ENCODE measurements at regions not wholly inside any gene's neighbourhood (a gene's known extent, or its start where the extent isn't known, plus 50 kb on each side); places are given as distances from the start of the nearest gene placed in this dataset.

- H3K27me3 ChIP-seq (ENCODE audit: insufficient read depth, low read length, poor library complexity, severe bottlenecking): no peaks in the 10 kb centered on the region
- H3K79me2 ChIP-seq (ENCODE audit: insufficient read depth, low read length): no peaks in the 10 kb centered on the region
- H3K9me2 ChIP-seq (replicated peaks; ENCODE audit: low read depth, low read length): no peaks in the 10 kb centered on the region
- no peak overlapping the region for H3K9ac ChIP-seq (ENCODE audit: low read depth, low read length, poor library complexity, severe bottlenecking)
- TF ChIP-seq EZH2phosphoT487 (IDR thresholded peaks at IDR 0.05; ENCODE audit: borderline replicate concordance): no peak
- H3F3A ChIP-seq (ENCODE audit: low read depth): no peaks in the 10 kb centered on the region
- no peaks in the 10 kb centered on the region for H3K9me3 ChIP-seq (ENCODE audit: insufficient read depth, low read depth, low read length)
- H2AFZ ChIP-seq (ENCODE audit: low read length): no peak overlapping the region
- no peak overlapping the region for H3K4me3 ChIP-seq (ENCODE audit: low read length, poor library complexity, severe bottlenecking)
- H3K36me3 ChIP-seq (ENCODE audit: insufficient read depth, low read length): no peaks in the 10 kb centered on the region
- H3K4me1 ChIP-seq (ENCODE audit: insufficient read depth, low read length, poor library complexity, severe bottlenecking): peaks cover 34% of the 10 kb centered on the region
- no peak overlapping the region for H3K4me2 ChIP-seq (ENCODE audit: low read depth, low read length, poor library complexity, severe bottlenecking)
- H4K20me1 ChIP-seq (ENCODE audit: insufficient read depth, low read length, poor library complexity, severe bottlenecking): no peaks in the 10 kb centered on the region
Observed at GRCh38 chr17:51425773-51426172, 165.4 kb downstream of the UTP18 start.

DNA sequence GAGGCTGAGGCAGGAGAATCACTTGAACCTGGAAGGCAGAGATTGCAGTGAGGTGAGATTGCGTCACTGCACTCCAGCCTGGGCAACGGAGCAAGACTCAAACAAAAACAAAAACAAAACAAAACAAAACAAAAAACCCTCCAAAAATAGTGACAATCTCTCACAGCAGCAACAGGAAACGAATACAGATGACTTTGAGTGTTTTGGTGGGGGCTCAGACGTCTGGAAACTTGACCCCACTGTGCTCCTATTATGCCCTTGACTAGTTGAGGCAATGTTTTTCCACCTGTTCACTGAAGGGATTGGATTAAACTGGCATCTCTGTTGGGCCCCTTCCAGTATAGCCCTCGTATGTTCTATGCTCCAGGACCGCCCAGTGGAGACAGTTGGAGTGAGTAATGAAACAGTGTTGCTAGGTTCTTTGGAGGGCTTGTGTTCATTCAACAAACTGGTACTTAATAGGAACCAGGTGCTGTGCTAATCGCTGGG is 167.0 kb downstream of the UTP18 start:
- H3K9me3 ChIP-seq (ENCODE audit: insufficient read depth, low read depth, low read length): no peaks in the 10 kb centered on the region
- TF ChIP-seq EZH2phosphoT487 (IDR thresholded peaks at IDR 0.05; ENCODE audit: borderline replicate concordance) (no peak), CTCF (conservative IDR thresholded peaks at IDR 0.05; ENCODE audit: low read length) (no peak)
- no peaks in the 10 kb centered on the region for H3K27me3 ChIP-seq (ENCODE audit: insufficient read depth, low read length, poor library complexity, severe bottlenecking)
- H3K4me1 ChIP-seq (ENCODE audit: insufficient read depth, low read length, poor library complexity, severe bottlenecking): peaks cover 34% of the 10 kb centered on the region
- no peaks in the 10 kb centered on the region for H3K36me3 ChIP-seq (ENCODE audit: insufficient read depth, low read length)
- no peaks in the 10 kb centered on the region for H3F3A ChIP-seq (ENCODE audit: low read depth)
- peak overlapping the region; percentile 66 for H3K4me2 ChIP-seq (ENCODE audit: low read depth, low read length, poor library complexity, severe bottlenecking)
- no peak overlapping the region for H2AFZ ChIP-seq (ENCODE audit: low read length)
- H3K9ac ChIP-seq (ENCODE audit: low read depth, low read length, poor library complexity, severe bottlenecking): peak overlapping the region; percentile 23
- no peak overlapping the region for H3K4me3 ChIP-seq (ENCODE audit: low read length, poor library complexity, severe bottlenecking)
- H3K9me2 ChIP-seq (replicated peaks; ENCODE audit: low read depth, low read length): no peaks in the 10 kb centered on the region
- H3K79me2 ChIP-seq (ENCODE audit: insufficient read depth, low read length): no peaks in the 10 kb centered on the region
- H4K20me1 ChIP-seq (ENCODE audit: insufficient read depth, low read length, poor library complexity, severe bottlenecking): no peaks in the 10 kb centered on the region

- H3K9me2 ChIP-seq (replicated peaks; ENCODE audit: low read depth, low read length): no peaks in the 10 kb centered on the region
- no peak overlapping the region for H2AFZ ChIP-seq (ENCODE audit: low read length)
- peak overlapping the region; percentile 66 for H3K4me2 ChIP-seq (ENCODE audit: low read depth, low read length, poor library complexity, severe bottlenecking)
- peaks cover 34% of the 10 kb centered on the region for H3K4me1 ChIP-seq (ENCODE audit: insufficient read depth, low read length, poor library complexity, severe bottlenecking)
- TF ChIP-seq CTCF (conservative IDR thresholded peaks at IDR 0.05; ENCODE audit: low read length) (no peak), EZH2phosphoT487 (IDR thresholded peaks at IDR 0.05; ENCODE audit: borderline replicate concordance) (no peak)
- no peaks in the 10 kb centered on the region for H4K20me1 ChIP-seq (ENCODE audit: insufficient read depth, low read length, poor library complexity, severe bottlenecking)
- no peaks in the 10 kb centered on the region for H3K9me3 ChIP-seq (ENCODE audit: insufficient read depth, low read depth, low read length)
- H3K79me2 ChIP-seq (ENCODE audit: insufficient read depth, low read length): no peaks in the 10 kb centered on the region
- no peaks in the 10 kb centered on the region for H3F3A ChIP-seq (ENCODE audit: low read depth)
- peak overlapping the region; percentile 23 for H3K9ac ChIP-seq (ENCODE audit: low read depth, low read length, poor library complexity, severe bottlenecking)
- H3K27me3 ChIP-seq (ENCODE audit: insufficient read depth, low read length, poor library complexity, severe bottlenecking): no peaks in the 10 kb centered on the region
- no peaks in the 10 kb centered on the region for H3K36me3 ChIP-seq (ENCODE audit: insufficient read depth, low read length)
- H3K4me3 ChIP-seq (ENCODE audit: low read length, poor library complexity, severe bottlenecking): no peak overlapping the region
Observed at GRCh38 chr17:51427856-51428255, 167.5 kb downstream of the UTP18 start.
